Adrenal gland (tissue), 9 donors: ENCODE measurements at regions not wholly inside any gene's neighbourhood (a gene's known extent, or its start where the extent isn't known, plus 50 kb on each side); places are given as distances from the start of the nearest gene placed in this dataset.

Source experiments
- DNase-seq, 7 donors: peaks; one replicate each; pipeline ENCODE4 v3.0.0-alpha.2; 2019 to 2020
- H3K27ac ChIP-seq, 5 donors: fragments of 200-600 bp; sonication (generic) in 4 of 5; 1 replicate in 3 of 5; 2 replicates in 2 of 5; pipeline versions ENCODE4 v1.5.1 to v1.8.0; 2016 to 2020; ENCODE audit warnings: mild to moderate bottlenecking in 1 of 5
- H3K27me3 ChIP-seq: fragments of 200-600 bp; 2 replicates; pipeline ENCODE4 v1.8.0; 2021
- H3K36me3 ChIP-seq, 2 donors: fragments of 200-600 bp; replicated peaks in 1 of 2; 1 replicate in 1 of 2; 2 replicates in 1 of 2; pipeline versions ENCODE4 v1.5.1 to v1.8.0; 2018 to 2022
- H3K4me1 ChIP-seq, 2 donors: fragments of 200-600 bp; replicated peaks in 1 of 2; 1 replicate in 1 of 2; 2 replicates in 1 of 2; pipeline versions ENCODE4 v1.5.1 to v1.8.0; 2018 to 2021
- H3K4me3 ChIP-seq, 4 donors: fragments of 200-600 bp; sonication (generic) in 3 of 4; one replicate each; pipeline ENCODE4 v1.5.1; 2016 to 2018
- H3K9me3 ChIP-seq, 3 donors: fragments of 200-600 bp; sonication (generic) in 1 of 3; replicated peaks in 1 of 3; 1 replicate in 2 of 3; 2 replicates in 1 of 3; pipeline versions ENCODE4 v1.5.1 to v1.8.0; 2016 to 2021
- POLR2A ChIP-seq, 2 donors: fragments of 450-650 bp; IDR thresholded peaks; one replicate each; pipeline ENCODE4 v1.6.1; 2017; ENCODE audit warnings: antibody characterized with exemption in 2 of 2, mild to moderate bottlenecking in 2 of 2, moderate library complexity in 1 of 2
- WGBS, 4 donors: extraction: QIAGEN DNeasy Blood & Tissue Kit in 2 of 4; methylation state at CpG; one replicate each; pipeline versions ENCODE4 v1.1.5 to v1.1.7; 2013 to 2017; 5-methylcytosine and 5-hydroxymethylcytosine counted together
- intact Hi-C, 2 donors: fragments of 100-400 bp; cut with DNase I; formaldehyde crosslinking; loops; one replicate each; pipeline versions ENCODE4 v1.14.1 to v1.15.0; 2022 to 2023
- TF ChIP-seq, protein P1 (sequence below), 6 experiments: fragments of 450-650 bp in 4 of 6; fragments of 200-600 bp in 2 of 6; sonication (generic) in 1 of 6; IDR thresholded peaks; 1 replicate in 5 of 6; 2 replicates in 1 of 6; pipeline versions ENCODE4 v1.5.1 to v1.8.0; 2016 to 2021; ENCODE audit warnings: antibody characterized with exemption in 6 of 6, mild to moderate bottlenecking in 2 of 6, moderate library complexity in 1 of 6
- donor health status: healthy with polysubstance abuse.
- donor health status: Bipolar disorder and iron deficiency.
- donor health status: DM: yes; HTN: yes; CAD: no.
- donor health status: DM: no; HTN: no; CAD: no.
- donor health status: DM: no; HTN: no; CAD: no.

GRCh38 chr10:88161756-88162155 is 298.3 kb downstream of the PTEN start:
- no peak for DNase-seq
- H3K27me3 ChIP-seq = no peaks in the 10 kb centered on the region
- TF ChIP-seq, protein P1, sequence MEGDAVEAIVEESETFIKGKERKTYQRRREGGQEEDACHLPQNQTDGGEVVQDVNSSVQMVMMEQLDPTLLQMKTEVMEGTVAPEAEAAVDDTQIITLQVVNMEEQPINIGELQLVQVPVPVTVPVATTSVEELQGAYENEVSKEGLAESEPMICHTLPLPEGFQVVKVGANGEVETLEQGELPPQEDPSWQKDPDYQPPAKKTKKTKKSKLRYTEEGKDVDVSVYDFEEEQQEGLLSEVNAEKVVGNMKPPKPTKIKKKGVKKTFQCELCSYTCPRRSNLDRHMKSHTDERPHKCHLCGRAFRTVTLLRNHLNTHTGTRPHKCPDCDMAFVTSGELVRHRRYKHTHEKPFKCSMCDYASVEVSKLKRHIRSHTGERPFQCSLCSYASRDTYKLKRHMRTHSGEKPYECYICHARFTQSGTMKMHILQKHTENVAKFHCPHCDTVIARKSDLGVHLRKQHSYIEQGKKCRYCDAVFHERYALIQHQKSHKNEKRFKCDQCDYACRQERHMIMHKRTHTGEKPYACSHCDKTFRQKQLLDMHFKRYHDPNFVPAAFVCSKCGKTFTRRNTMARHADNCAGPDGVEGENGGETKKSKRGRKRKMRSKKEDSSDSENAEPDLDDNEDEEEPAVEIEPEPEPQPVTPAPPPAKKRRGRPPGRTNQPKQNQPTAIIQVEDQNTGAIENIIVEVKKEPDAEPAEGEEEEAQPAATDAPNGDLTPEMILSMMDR (IDR thresholded peaks at IDR 0.05) = no peak
- no peak for TF ChIP-seq POLR2A (IDR thresholded peaks at IDR 0.05)
- no peak overlapping the region for H3K27ac ChIP-seq
- H3K4me3 ChIP-seq = no peak overlapping the region
- no peaks in the 10 kb centered on the region for H3K9me3 ChIP-seq
- intact Hi-C loops = no loop called here
- H3K4me1 ChIP-seq = peaks cover 16 to 28% of the 10 kb centered on the region in 2 donors
- no peaks in the 10 kb centered on the region for H3K36me3 ChIP-seq
- whole genome bisulfite sequencing, 4 donors = 57 to 100% (median 87%) methylated on average over 1 of the region's 1 CpG

DNA sequence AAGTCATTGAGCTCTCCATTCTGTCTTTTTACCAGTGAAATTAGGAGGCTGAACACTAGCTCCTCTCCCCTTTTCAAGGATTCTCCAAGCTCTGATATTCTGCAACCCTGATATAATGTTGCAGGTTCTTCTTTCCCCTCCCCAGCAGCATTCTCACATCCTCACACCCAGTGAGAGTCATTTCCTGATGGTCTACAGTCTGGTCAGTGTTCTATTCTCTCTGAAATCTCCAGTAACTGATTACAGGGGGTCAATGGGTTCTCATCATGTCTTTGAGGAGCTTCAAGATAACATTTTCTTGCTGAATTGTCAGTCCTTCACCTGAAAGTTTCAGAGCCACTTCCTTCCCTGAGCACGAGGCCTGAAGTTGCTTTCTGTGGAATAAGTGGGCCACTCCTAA is 299.4 kb downstream of the PTEN start:
- WGBS, 4 donors = 67 to 75% (median 68%) methylated on average over 1 of the region's 1 CpG
- Histone ChIP-seq H3K9me3 (no peaks in the 10 kb centered on the region), H3K4me3 (no peak overlapping the region), H3K27me3 (no peaks in the 10 kb centered on the region), H3K4me1 (peaks cover 11 to 28% of the 10 kb centered on the region in 2 donors), H3K27ac (no peak overlapping the region), H3K36me3 (no peaks in the 10 kb centered on the region)
- TF ChIP-seq POLR2A (IDR thresholded peaks at IDR 0.05) = no peak
- TF ChIP-seq, protein P1 (IDR thresholded peaks at IDR 0.05) = no peak
- DNase-seq = no peak
- intact Hi-C loops = no loop called here

- WGBS, 4 donors = 87 to 94% (median 91%) methylated on average over 3 of the region's 3 CpGs
- DNase-seq = no peak
- Histone ChIP-seq H3K9me3 (no peaks in the 10 kb centered on the region), H3K27ac (no peak overlapping the region), H3K36me3 (no peaks in the 10 kb centered on the region), H3K4me1 (peaks cover 4 to 21% of the 10 kb centered on the region in 2 donors), H3K27me3 (no peaks in the 10 kb centered on the region), H3K4me3 (no peak overlapping the region)
- intact Hi-C loops = no loop called here
- TF ChIP-seq, protein P1 (IDR thresholded peaks at IDR 0.05) = no peak
- no peak for TF ChIP-seq POLR2A (IDR thresholded peaks at IDR 0.05)
Measured at GRCh38 chr10:88163572-88163971, 300.1 kb downstream of the PTEN start.

GRCh38 chr10:88164471-88164870 is 301.0 kb downstream of the PTEN start:
- H3K36me3 ChIP-seq = no peaks in the 10 kb centered on the region
- intact Hi-C loops = no loop called here
- WGBS, 4 donors = 80 to 95% (median 84%) methylated on average over 1 of the region's 1 CpG
- H3K4me1 ChIP-seq = peaks cover 0 to 12% of the 10 kb centered on the region in 2 donors
- H3K27me3 ChIP-seq = no peaks in the 10 kb centered on the region
- no peaks in the 10 kb centered on the region for H3K9me3 ChIP-seq
- H3K4me3 ChIP-seq = no peak overlapping the region
- TF ChIP-seq, protein P1 (IDR thresholded peaks at IDR 0.05) = no peak
- TF ChIP-seq POLR2A (IDR thresholded peaks at IDR 0.05) = no peak
- H3K27ac ChIP-seq = no peak overlapping the region
- DNase-seq = no peak
